GM12892 (cell line): ENCODE measurements at regions not wholly inside any gene's neighbourhood (a gene's known extent, or its start where the extent isn't known, plus 50 kb on each side); places are given as distances from the start of the nearest gene placed in this dataset.

Experiments
- POLR2A ChIP-seq: IDR thresholded peaks from 2 replicates; pipeline ENCODE4 v1.6.1; 2011; ENCODE audit warnings: low read depth, low read length, control low read depth
- POLR2AphosphoS5 ChIP-seq: IDR thresholded peaks from 2 replicates; pipeline ENCODE4 v1.6.1; 2011; ENCODE audit warnings: low read depth, low read length, control low read depth

DNA sequence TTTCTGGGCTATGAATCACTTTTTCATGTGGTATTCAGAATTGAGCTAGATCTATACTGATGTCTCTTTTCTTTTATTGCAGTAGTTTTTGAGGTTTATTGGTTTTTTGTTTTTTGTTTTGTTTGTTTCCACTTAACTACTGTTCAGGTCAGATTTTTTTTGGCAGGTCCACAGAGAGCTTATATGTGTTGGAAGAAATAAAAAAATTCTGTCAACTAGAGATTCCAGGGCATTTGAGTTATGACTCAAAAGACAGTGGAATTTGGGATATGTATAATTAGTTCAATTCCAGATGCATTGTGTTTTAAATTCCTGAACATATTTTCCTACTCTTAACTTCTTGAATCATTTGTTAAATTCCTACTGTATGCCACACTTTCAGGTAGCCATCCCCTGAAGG, 727.2 kb downstream of the SI start:
- TF ChIP-seq POLR2AphosphoS5 (no peak), POLR2A (no peak)
